Osteoblast (primary cell): ENCODE measurements at regions not wholly inside any gene's neighbourhood (a gene's known extent, or its start where the extent isn't known, plus 50 kb on each side); places are given as distances from the start of the nearest gene placed in this dataset.

Source experiments
- DNase-seq: peaks from one replicate; pipeline ENCODE4 v3.0.0; 2011; ENCODE audit warnings: low spot score, mixed read lengths; ENCODE audit not compliant: insufficient read length; ENCODE audit errors: missing footprints
- H2AFZ ChIP-seq: 2 replicates; pipeline ENCODE4 v1.6.0; 2011; ENCODE audit warnings: mild to moderate bottlenecking, low read length
- H3K27ac ChIP-seq: 2 replicates; pipeline ENCODE4 v1.5.1; 2011; ENCODE audit warnings: mild to moderate bottlenecking, low read depth, low read length, moderate library complexity
- H3K27me3 ChIP-seq: 2 replicates; pipeline ENCODE4 v1.6.0; 2012; ENCODE audit warnings: mild to moderate bottlenecking, control low read depth, inconsistent platforms, low read length, moderate library complexity; ENCODE audit not compliant: insufficient read depth
- H3K36me3 ChIP-seq: 2 replicates; pipeline ENCODE4 v1.5.1; 2011; ENCODE audit warnings: mild to moderate bottlenecking, low read length, control low read depth, moderate library complexity; ENCODE audit not compliant: insufficient read depth
- H3K4me1 ChIP-seq: 2 replicates; pipeline ENCODE4 v1.5.1; 2011; ENCODE audit warnings: mild to moderate bottlenecking, low read length, control low read depth, moderate library complexity; ENCODE audit not compliant: insufficient read depth
- H3K4me2 ChIP-seq: 2 replicates; pipeline ENCODE4 v1.6.0; 2011; ENCODE audit warnings: mild to moderate bottlenecking, low read length; ENCODE audit not compliant: insufficient read depth
- H3K4me3 ChIP-seq: fragments of 200-600 bp; sonication (generic); 3 replicates; pipeline ENCODE4 v1.5.1; 2012; ENCODE audit warnings: mild to moderate bottlenecking, low read length, inconsistent platforms; ENCODE audit not compliant: insufficient read depth
- H3K79me2 ChIP-seq: 2 replicates; pipeline ENCODE4 v1.6.0; 2012; ENCODE audit warnings: mild to moderate bottlenecking, low read length, control low read depth, inconsistent platforms; ENCODE audit not compliant: insufficient read depth
- H3K9me3 ChIP-seq: 2 replicates; pipeline ENCODE4 v1.5.1; 2011; ENCODE audit warnings: low read depth, low read length, control low read depth
- H4K20me1 ChIP-seq: 2 replicates; pipeline ENCODE4 v1.6.0; 2012; ENCODE audit warnings: mild to moderate bottlenecking, low read length, control low read depth; ENCODE audit not compliant: insufficient read depth
- CTCF ChIP-seq: IDR thresholded peaks from 2 replicates; pipeline ENCODE4 v1.5.1; 2011; ENCODE audit warnings: mild to moderate bottlenecking, low read depth, low read length, moderate library complexity; ENCODE audit errors: extremely low read depth

DNA sequence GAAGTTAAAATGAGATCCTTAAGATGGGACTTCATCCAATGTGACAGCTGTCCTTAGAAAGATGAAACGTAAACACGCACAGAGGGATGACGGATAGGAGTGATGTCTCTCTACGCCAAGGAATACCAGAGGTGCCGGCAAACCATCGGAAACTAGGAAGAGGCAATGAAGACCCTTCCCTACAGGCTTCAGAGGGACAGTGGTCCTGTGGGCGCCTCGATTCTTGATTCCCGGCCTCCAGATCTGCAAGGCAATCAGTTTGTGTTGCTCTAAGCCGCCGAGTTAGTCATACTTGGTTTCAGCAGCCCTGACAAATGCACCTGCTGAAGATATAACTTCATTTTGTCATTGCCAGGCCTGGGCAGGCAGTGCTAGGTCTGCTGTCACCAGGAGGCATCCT lies 1455.1 kb downstream of the TBC1D22A start:
- Histone ChIP-seq H3K27ac (no peak overlapping the region), H3K27me3 (no peaks in the 10 kb centered on the region), H3K36me3 (no peaks in the 10 kb centered on the region), H3K4me3 (no peak overlapping the region), H3K4me1 (no peaks in the 10 kb centered on the region), H3K4me2 (no peak overlapping the region), H4K20me1 (no peaks in the 10 kb centered on the region), H3K9me3 (peaks cover 3% of the 10 kb centered on the region), H3K79me2 (no peaks in the 10 kb centered on the region), H2AFZ (no peak overlapping the region)
- no peak for DNase-seq
- no peak for TF ChIP-seq CTCF

DNA sequence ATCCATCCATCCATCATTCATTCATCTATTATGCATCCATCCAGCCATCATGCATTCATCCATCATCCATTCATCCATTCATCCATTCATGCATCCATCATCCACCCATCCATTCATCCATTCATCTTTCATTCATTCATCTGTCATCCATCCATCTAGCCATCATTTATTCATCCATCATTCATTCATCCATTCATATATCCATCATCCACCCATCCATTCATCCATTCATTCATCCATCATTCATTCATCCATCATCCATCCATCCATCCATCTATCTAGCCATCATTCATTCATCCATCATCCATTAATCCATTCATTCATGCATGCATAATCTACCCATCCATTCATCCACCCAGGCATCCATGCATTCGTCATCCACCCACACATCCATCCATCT lies 1450.3 kb downstream of the TBC1D22A start:
- no peaks in the 10 kb centered on the region for H3K27me3 ChIP-seq
- H3K36me3 ChIP-seq = no peaks in the 10 kb centered on the region
- H3K4me1 ChIP-seq = no peaks in the 10 kb centered on the region
- TF ChIP-seq CTCF = no peak
- H3K27ac ChIP-seq = no peak overlapping the region
- no peak for DNase-seq
- no peak overlapping the region for H2AFZ ChIP-seq
- H3K9me3 ChIP-seq = peaks cover 11% of the 10 kb centered on the region
- H4K20me1 ChIP-seq = no peaks in the 10 kb centered on the region
- no peaks in the 10 kb centered on the region for H3K79me2 ChIP-seq
- H3K4me3 ChIP-seq = no peak overlapping the region
- no peak overlapping the region for H3K4me2 ChIP-seq

DNA sequence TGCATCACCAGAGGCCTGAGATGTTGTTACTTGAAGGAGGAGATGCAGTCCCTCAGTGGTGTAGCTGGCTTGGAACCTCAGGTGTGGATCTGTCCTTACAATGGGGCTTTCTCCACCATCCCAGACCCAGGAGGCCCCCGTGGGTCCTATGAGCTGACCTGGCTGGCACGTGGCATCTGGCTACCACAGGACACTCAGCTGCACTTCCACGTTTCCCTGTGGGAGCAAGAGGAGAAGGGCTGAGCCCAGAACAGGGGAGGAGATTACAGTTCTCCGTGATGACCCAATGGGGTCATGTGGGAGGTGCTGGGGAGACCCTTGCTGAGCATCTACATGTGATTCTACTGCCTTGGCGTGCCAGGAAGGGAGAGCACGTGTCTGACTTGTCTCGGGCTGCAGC lies 1448.4 kb downstream of the TBC1D22A start:
- Histone ChIP-seq H3K4me3 (no peak overlapping the region), H3K4me1 (no peaks in the 10 kb centered on the region), H3K27me3 (no peaks in the 10 kb centered on the region), H3K27ac (no peak overlapping the region), H4K20me1 (no peaks in the 10 kb centered on the region), H3K79me2 (no peaks in the 10 kb centered on the region), H3K36me3 (no peaks in the 10 kb centered on the region), H3K9me3 (peaks cover 8% of the 10 kb centered on the region), H3K4me2 (no peak overlapping the region), H2AFZ (no peak overlapping the region)
- no peak for DNase-seq
- no peak for TF ChIP-seq CTCF

DNA sequence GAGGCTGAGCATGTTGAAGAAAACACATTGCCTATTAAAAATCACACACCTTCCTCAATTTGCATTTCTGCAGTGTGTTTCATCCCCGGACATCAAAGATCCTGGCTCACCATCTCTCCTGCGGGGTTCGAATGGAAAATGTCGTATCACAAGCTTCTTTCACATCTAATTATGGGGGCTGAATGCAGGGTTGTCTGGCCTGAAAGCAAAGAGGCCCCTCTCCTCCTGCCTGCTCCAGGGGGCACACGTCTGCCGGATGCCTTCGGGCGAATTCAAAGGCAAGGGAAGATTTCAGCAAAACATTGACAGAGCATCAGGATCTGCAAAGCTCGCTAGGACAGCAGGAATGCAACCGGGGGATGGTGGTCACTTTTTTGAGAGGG lies 1447.7 kb downstream of the TBC1D22A start:
- Histone ChIP-seq H4K20me1 (no peaks in the 10 kb centered on the region), H3K9me3 (peaks cover 8% of the 10 kb centered on the region), H3K79me2 (no peaks in the 10 kb centered on the region), H3K36me3 (no peaks in the 10 kb centered on the region), H2AFZ (no peak overlapping the region), H3K27me3 (no peaks in the 10 kb centered on the region), H3K4me1 (no peaks in the 10 kb centered on the region), H3K27ac (no peak overlapping the region), H3K4me2 (no peak overlapping the region), H3K4me3 (no peak overlapping the region)
- no peak for DNase-seq
- no peak for TF ChIP-seq CTCF
